Right lobe of liver (tissue), 6 donors: ENCODE measurements at regions not wholly inside any gene's neighbourhood (a gene's known extent, or its start where the extent isn't known, plus 50 kb on each side); places are given as distances from the start of the nearest gene placed in this dataset.

Source experiments
- ATAC-seq, 4 donors: fragments of 200-7000 bp; cut with Tn5 transposase; one replicate each; pipeline ENCODE4 v1.9.1; 2020; ENCODE audit warnings: mild to moderate bottlenecking in 4 of 4, moderate library complexity in 4 of 4
- DNase-seq, 3 donors: peaks; one replicate each; pipeline ENCODE4 v3.0.0-alpha.2; 2020
- H3K27ac ChIP-seq, 3 donors: fragments of 200-600 bp; one replicate each; pipeline ENCODE4 v1.8.0; 2022
- H3K27me3 ChIP-seq, 2 donors: fragments of 200-600 bp; one replicate each; pipeline ENCODE4 v1.8.0; 2022
- H3K36me3 ChIP-seq, 4 donors: fragments of 200-600 bp; sonication (generic) in 1 of 4; one replicate each; pipeline versions ENCODE4 v1.5.1 to v1.8.0; 2017 to 2022; ENCODE audit warnings: control low read depth in 1 of 4
- H3K4me1 ChIP-seq, 4 donors: fragments of 200-600 bp; sonication (generic) in 1 of 4; one replicate each; pipeline versions ENCODE4 v1.5.1 to v1.8.0; 2017 to 2022; ENCODE audit warnings: control low read depth in 1 of 4
- H3K4me3 ChIP-seq, 3 donors: fragments of 200-600 bp; one replicate each; pipeline ENCODE4 v1.8.0; 2022
- H3K9me3 ChIP-seq, 4 donors: fragments of 200-600 bp; sonication (generic) in 1 of 4; one replicate each; pipeline versions ENCODE4 v1.5.1 to v1.8.0; 2017 to 2022; ENCODE audit warnings: control low read depth in 1 of 4
- CTCF ChIP-seq, 4 donors: fragments of 200-600 bp in 3 of 4; fragments of 450-650 bp in 1 of 4; IDR thresholded peaks; one replicate each; pipeline versions ENCODE4 v1.5.1 to v1.8.0; 2016 to 2022; ENCODE audit warnings: antibody characterized with exemption in 4 of 4, mild to moderate bottlenecking in 2 of 4
- POLR2A ChIP-seq: fragments of 450-650 bp; IDR thresholded peaks from one replicate; pipeline ENCODE4 v1.6.1; 2017; ENCODE audit warnings: antibody characterized with exemption, mild to moderate bottlenecking
- WGBS: methylation state at CpG from one replicate; pipeline ENCODE4 v1.1.6; 2018; ENCODE audit warnings: low coverage, low lambda C conversion rate; ENCODE audit not compliant: insufficient coverage; ENCODE audit errors: missing lambda C conversion rate; 5-methylcytosine and 5-hydroxymethylcytosine counted together
- intact Hi-C, 2 donors: fragments of 100-400 bp; cut with DNase I; formaldehyde crosslinking; loops; one replicate each; pipeline versions ENCODE4 v1.11.2 to v1.14.1; 2022
- donor health status: DM: no; HTN: yes; CAD: no.
- donor health status: DM: no; HTN: no; CAD: no.
- donor health status: DM: no; HTN: no; CAD: no.
- donor health status: DM: no; HTN: yes; CAD: no.
- donor health status: DM: no; HTN: yes; CAD: no.

GRCh38 chr2:221258464-221258863 is 313.6 kb downstream of the EPHA4 start:
- WGBS = 67% methylated on average over 3 of the region's 3 CpGs
- DNase-seq = no peak
- TF ChIP-seq POLR2A = no peak
- no peak for TF ChIP-seq CTCF (IDR thresholded peaks at IDR 0.05)
- Histone ChIP-seq H3K4me3 (no peak overlapping the region), H3K9me3 (no peaks in the 10 kb centered on the region), H3K27ac (no peak overlapping the region), H3K36me3 (no peaks in the 10 kb centered on the region), H3K4me1 (no peaks in the 10 kb centered on the region), H3K27me3 (no peaks in the 10 kb centered on the region)
- ATAC-seq = no peak
- intact Hi-C loops = no loop called here

GRCh38 chr2:221262651-221263050 is 309.5 kb downstream of the EPHA4 start:
- no peak for DNase-seq
- ATAC-seq = no peak
- 90% methylated on average over 3 of the region's 3 CpGs for WGBS
- Histone ChIP-seq H3K27me3 (no peaks in the 10 kb centered on the region), H3K27ac (no peak overlapping the region), H3K4me1 (no peaks in the 10 kb centered on the region), H3K36me3 (no peaks in the 10 kb centered on the region), H3K4me3 (no peak overlapping the region), H3K9me3 (no peaks in the 10 kb centered on the region)
- TF ChIP-seq CTCF (IDR thresholded peaks at IDR 0.05) (no peak), POLR2A (no peak)
- intact Hi-C loops = no loop called here

- WGBS = 60% methylated on average over 2 of the region's 2 CpGs
- no peaks in the 10 kb centered on the region for H3K36me3 ChIP-seq
Measured at GRCh38 chr2:221263573-221263972, 308.5 kb downstream of the EPHA4 start.

GRCh38 chr2:221264318-221264717 is 307.8 kb downstream of the EPHA4 start:
- TF ChIP-seq CTCF (IDR thresholded peaks at IDR 0.05) = no peak
- no peak for TF ChIP-seq POLR2A

More at GRCh38 chr2:221263573-221263972, 308.5 kb downstream of the EPHA4 start:
- H3K4me3 ChIP-seq = no peak overlapping the region
- intact Hi-C loops = no loop called here
- no peaks in the 10 kb centered on the region for H3K4me1 ChIP-seq
- DNase-seq (no peak), ATAC-seq (no peak)
- H3K27me3 ChIP-seq = no peaks in the 10 kb centered on the region
- no peak overlapping the region for H3K27ac ChIP-seq
- TF ChIP-seq POLR2A (no peak), CTCF (IDR thresholded peaks at IDR 0.05) (no peak)
- no peaks in the 10 kb centered on the region for H3K9me3 ChIP-seq

More at GRCh38 chr2:221264318-221264717, 307.8 kb downstream of the EPHA4 start:
- H3K4me1 ChIP-seq = no peaks in the 10 kb centered on the region
- 48% methylated on average over 2 of the region's 2 CpGs for WGBS
- H3K9me3 ChIP-seq = no peaks in the 10 kb centered on the region
- H3K27ac ChIP-seq = no peak overlapping the region
- no peak for DNase-seq
- intact Hi-C loops = no loop called here
- H3K4me3 ChIP-seq = no peak overlapping the region
- H3K27me3 ChIP-seq = no peaks in the 10 kb centered on the region
- no peaks in the 10 kb centered on the region for H3K36me3 ChIP-seq
- no peak for ATAC-seq
